NB4 (cell line): ENCODE measurements at regions not wholly inside any gene's neighbourhood (a gene's known extent, or its start where the extent isn't known, plus 50 kb on each side); places are given as distances from the start of the nearest gene placed in this dataset.

Source experiments
- MYC ChIP-seq: IDR thresholded peaks from 2 replicates; pipeline ENCODE4 v1.6.1; 2011; ENCODE audit warnings: low read depth, low read length
- POLR2A ChIP-seq: IDR thresholded peaks from 2 replicates; pipeline ENCODE4 v1.6.1; 2011; ENCODE audit warnings: mild to moderate bottlenecking; ENCODE audit not compliant: insufficient read length; ENCODE audit errors: extremely low read depth
- TF ChIP-seq, protein P1 (sequence below): IDR thresholded peaks from 2 replicates; pipeline ENCODE4 v1.6.1; 2011; ENCODE audit warnings: low read depth, low read length
- TF ChIP-seq, protein P2 (sequence below): IDR thresholded peaks from one replicate; pipeline ENCODE4 v1.5.1; 2012; ENCODE audit warnings: low read depth, low read length

DNA sequence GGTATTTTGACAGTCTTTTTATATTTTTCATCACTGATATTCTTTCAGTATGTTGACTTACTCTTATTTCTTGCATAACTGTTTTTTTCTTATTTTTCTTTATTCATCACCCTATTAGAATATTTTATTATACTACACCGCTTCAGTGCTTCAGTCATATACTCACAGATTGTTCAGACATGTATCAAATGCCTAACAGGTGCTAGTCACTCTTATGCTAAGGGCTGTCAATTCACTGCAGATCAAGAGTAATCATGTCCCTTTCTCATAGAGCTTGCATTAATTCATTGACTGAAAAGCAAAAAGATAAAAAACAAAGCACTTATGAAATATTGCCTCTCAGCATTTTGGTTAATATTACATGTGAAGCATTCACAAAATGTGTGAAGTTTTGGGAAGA is 1435.6 kb downstream of the STIM2 start:
- TF ChIP-seq, protein P1, sequence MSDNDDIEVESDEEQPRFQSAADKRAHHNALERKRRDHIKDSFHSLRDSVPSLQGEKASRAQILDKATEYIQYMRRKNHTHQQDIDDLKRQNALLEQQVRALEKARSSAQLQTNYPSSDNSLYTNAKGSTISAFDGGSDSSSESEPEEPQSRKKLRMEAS: no peak
- TF ChIP-seq POLR2A (no peak), MYC (no peak)
- TF ChIP-seq, protein P2, sequence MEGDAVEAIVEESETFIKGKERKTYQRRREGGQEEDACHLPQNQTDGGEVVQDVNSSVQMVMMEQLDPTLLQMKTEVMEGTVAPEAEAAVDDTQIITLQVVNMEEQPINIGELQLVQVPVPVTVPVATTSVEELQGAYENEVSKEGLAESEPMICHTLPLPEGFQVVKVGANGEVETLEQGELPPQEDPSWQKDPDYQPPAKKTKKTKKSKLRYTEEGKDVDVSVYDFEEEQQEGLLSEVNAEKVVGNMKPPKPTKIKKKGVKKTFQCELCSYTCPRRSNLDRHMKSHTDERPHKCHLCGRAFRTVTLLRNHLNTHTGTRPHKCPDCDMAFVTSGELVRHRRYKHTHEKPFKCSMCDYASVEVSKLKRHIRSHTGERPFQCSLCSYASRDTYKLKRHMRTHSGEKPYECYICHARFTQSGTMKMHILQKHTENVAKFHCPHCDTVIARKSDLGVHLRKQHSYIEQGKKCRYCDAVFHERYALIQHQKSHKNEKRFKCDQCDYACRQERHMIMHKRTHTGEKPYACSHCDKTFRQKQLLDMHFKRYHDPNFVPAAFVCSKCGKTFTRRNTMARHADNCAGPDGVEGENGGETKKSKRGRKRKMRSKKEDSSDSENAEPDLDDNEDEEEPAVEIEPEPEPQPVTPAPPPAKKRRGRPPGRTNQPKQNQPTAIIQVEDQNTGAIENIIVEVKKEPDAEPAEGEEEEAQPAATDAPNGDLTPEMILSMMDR: no peak
